ENCODE measurements at regions not wholly inside any gene's neighbourhood (a gene's known extent, or its start where the extent isn't known, plus 50 kb on each side); places are given as distances from the start of the nearest gene placed in this dataset.

DNA sequence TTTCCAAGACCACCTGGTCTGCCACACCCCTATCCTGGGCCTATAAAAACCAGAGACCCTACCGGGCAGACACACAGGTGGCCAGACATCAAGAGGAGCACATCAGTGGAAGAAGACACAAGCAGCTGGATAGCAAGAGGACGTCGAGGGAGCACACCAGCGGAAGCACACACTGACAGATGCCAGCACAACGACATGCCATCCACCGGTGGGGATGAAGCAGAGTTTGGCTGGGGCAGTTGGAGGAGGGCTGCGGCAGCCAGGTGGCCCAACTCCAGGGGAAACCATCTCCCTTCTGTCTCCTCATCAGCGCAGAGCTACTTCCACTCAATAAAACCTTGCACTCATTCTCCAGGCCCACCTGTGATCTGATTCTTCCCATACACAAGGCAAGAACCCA, 200.6 kb downstream of the PCDH17 start:
- TF ChIP-seq, protein P1, sequence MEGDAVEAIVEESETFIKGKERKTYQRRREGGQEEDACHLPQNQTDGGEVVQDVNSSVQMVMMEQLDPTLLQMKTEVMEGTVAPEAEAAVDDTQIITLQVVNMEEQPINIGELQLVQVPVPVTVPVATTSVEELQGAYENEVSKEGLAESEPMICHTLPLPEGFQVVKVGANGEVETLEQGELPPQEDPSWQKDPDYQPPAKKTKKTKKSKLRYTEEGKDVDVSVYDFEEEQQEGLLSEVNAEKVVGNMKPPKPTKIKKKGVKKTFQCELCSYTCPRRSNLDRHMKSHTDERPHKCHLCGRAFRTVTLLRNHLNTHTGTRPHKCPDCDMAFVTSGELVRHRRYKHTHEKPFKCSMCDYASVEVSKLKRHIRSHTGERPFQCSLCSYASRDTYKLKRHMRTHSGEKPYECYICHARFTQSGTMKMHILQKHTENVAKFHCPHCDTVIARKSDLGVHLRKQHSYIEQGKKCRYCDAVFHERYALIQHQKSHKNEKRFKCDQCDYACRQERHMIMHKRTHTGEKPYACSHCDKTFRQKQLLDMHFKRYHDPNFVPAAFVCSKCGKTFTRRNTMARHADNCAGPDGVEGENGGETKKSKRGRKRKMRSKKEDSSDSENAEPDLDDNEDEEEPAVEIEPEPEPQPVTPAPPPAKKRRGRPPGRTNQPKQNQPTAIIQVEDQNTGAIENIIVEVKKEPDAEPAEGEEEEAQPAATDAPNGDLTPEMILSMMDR (IDR thresholded peaks at IDR 0.05): no peak
- TF ChIP-seq ZNF263 (CRISPR knock-in tag; IDR thresholded peaks at IDR 0.05; ENCODE audit: low read depth) (no peak), ESRRA (CRISPR knock-in tag; IDR thresholded peaks at IDR 0.05; ENCODE audit: borderline replicate concordance) (no peak)
- TF ChIP-seq, protein P2, sequence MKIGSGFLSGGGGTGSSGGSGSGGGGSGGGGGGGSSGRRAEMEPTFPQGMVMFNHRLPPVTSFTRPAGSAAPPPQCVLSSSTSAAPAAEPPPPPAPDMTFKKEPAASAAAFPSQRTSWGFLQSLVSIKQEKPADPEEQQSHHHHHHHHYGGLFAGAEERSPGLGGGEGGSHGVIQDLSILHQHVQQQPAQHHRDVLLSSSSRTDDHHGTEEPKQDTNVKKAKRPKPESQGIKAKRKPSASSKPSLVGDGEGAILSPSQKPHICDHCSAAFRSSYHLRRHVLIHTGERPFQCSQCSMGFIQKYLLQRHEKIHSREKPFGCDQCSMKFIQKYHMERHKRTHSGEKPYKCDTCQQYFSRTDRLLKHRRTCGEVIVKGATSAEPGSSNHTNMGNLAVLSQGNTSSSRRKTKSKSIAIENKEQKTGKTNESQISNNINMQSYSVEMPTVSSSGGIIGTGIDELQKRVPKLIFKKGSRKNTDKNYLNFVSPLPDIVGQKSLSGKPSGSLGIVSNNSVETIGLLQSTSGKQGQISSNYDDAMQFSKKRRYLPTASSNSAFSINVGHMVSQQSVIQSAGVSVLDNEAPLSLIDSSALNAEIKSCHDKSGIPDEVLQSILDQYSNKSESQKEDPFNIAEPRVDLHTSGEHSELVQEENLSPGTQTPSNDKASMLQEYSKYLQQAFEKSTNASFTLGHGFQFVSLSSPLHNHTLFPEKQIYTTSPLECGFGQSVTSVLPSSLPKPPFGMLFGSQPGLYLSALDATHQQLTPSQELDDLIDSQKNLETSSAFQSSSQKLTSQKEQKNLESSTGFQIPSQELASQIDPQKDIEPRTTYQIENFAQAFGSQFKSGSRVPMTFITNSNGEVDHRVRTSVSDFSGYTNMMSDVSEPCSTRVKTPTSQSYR (CRISPR knock-in tag; IDR thresholded peaks at IDR 0.05): no peak

All from WTC11 (cell line).